Inferior parietal cortex (tissue), 1 donor: ENCODE measurements at regions not wholly inside any gene's neighbourhood (a gene's known extent, or its start where the extent isn't known, plus 50 kb on each side); places are given as distances from the start of the nearest gene placed in this dataset.

Experiments
- DNase-seq: peaks from one replicate; pipeline ENCODE4 v3.0.0-alpha.2; 2016; ENCODE audit errors: extremely low spot score

GRCh38 chr3:155029941-155030340 lies 50.2 kb upstream of the MME start:
- no peak for DNase-seq

- no peak for DNase-seq
Measured at GRCh38 chr3:155026999-155027591, 53.0 kb upstream of the MME start.

GRCh38 chr3:155024006-155024638 lies 56.0 kb upstream of the MME start:
- no peak for DNase-seq

- no peak for DNase-seq
Measured at GRCh38 chr3:155022896-155023295, 57.2 kb upstream of the MME start.

GRCh38 chr3:155019575-155019974 lies 60.5 kb upstream of the MME start:
- no peak for DNase-seq

- no peak for DNase-seq
Measured at GRCh38 chr3:155018621-155019330, 61.3 kb upstream of the MME start.

GRCh38 chr3:155015776-155016436 lies 64.2 kb upstream of the MME start:
- no peak for DNase-seq

- no peak for DNase-seq
Measured at GRCh38 chr3:155014953-155015352, 65.2 kb upstream of the MME start.

- DNase-seq = no peak
Measured at GRCh38 chr3:155013427-155013826, 66.7 kb upstream of the MME start.

GRCh38 chr3:155012584-155012983 lies 67.5 kb upstream of the MME start:
- DNase-seq = no peak

- DNase-seq = no peak
Measured at GRCh38 chr3:155010416-155010815, 69.7 kb upstream of the MME start.

- DNase-seq = no peak
Measured at GRCh38 chr3:155009217-155009616, 70.9 kb upstream of the MME start.

- DNase-seq = no peak
Measured at GRCh38 chr3:155007729-155008128, 72.4 kb upstream of the MME start.

GRCh38 chr3:155001289-155002010 lies 78.7 kb upstream of the MME start:
- DNase-seq = no peak

- no peak for DNase-seq
Measured at GRCh38 chr3:154992655-154993054, 87.5 kb upstream of the MME start.

GRCh38 chr3:154990543-154990942 lies 89.6 kb upstream of the MME start:
- no peak for DNase-seq

- DNase-seq = no peak
Measured at GRCh38 chr3:154987846-154988245, 92.3 kb upstream of the MME start.

- DNase-seq = no peak
Measured at GRCh38 chr3:154981664-154982063, 98.5 kb upstream of the MME start.

- DNase-seq = no peak
Measured at GRCh38 chr3:154981201-154981600, 98.9 kb upstream of the MME start.

- no peak for DNase-seq
Measured at GRCh38 chr3:154979331-154979730, 100.8 kb upstream of the MME start.

- DNase-seq = no peak
Measured at GRCh38 chr3:154977666-154978065, 102.5 kb upstream of the MME start.
